Liver (tissue), 3 donors: ENCODE measurements at regions not wholly inside any gene's neighbourhood (a gene's known extent, or its start where the extent isn't known, plus 50 kb on each side); places are given as distances from the start of the nearest gene placed in this dataset.

Source experiments
- CTCF ChIP-seq: fragments of 150-350 bp; IDR thresholded peaks from 2 replicates; pipeline ENCODE4 v1.5.1; 2017; ENCODE audit warnings: improper control_type of control experiment, low read depth, low read length; ENCODE audit not compliant: missing input control
- FOXA1 ChIP-seq: IDR thresholded peaks from 2 replicates; pipeline ENCODE4 v1.6.1; 2016; ENCODE audit warnings: antibody characterized with exemption
- JUND ChIP-seq, 2 donors: IDR thresholded peaks; 2 replicates each; pipeline ENCODE4 v1.6.1; 2016; ENCODE audit warnings: antibody characterized with exemption in 2 of 2
- MAX ChIP-seq: IDR thresholded peaks from 2 replicates; pipeline ENCODE4 v1.6.1; 2016; ENCODE audit warnings: antibody characterized with exemption
- RXRA ChIP-seq, 2 donors: IDR thresholded peaks; 2 replicates each; pipeline ENCODE4 v1.6.1; 2017 to 2018; ENCODE audit warnings: antibody characterized with exemption in 2 of 2, mild to moderate bottlenecking in 1 of 2
- SP1 ChIP-seq: IDR thresholded peaks from 2 replicates; pipeline ENCODE4 v1.6.1; 2018; ENCODE audit warnings: antibody characterized with exemption, mild to moderate bottlenecking
- YY1 ChIP-seq: IDR thresholded peaks from 2 replicates; pipeline ENCODE4 v1.6.1; 2016; ENCODE audit warnings: antibody characterized with exemption, mild to moderate bottlenecking
- ZBTB33 ChIP-seq: IDR thresholded peaks from 2 replicates; pipeline ENCODE4 v1.6.1; 2016; ENCODE audit warnings: antibody characterized with exemption
- TF ChIP-seq, protein P1 (sequence below): IDR thresholded peaks from 2 replicates; pipeline ENCODE4 v1.6.1; 2016; ENCODE audit warnings: antibody characterized with exemption, mild to moderate bottlenecking
- donor health status: healthy.
- donor health status: healthy.

- TF ChIP-seq CTCF (no peak), MAX (no peak), YY1 (no peak), ZBTB33 (no peak), JUND (IDR thresholded peaks at IDR 0.05) (no peak), SP1 (no peak), RXRA (IDR thresholded peaks at IDR 0.05) (no peak), FOXA1 (no peak)
- TF ChIP-seq, protein P1, sequence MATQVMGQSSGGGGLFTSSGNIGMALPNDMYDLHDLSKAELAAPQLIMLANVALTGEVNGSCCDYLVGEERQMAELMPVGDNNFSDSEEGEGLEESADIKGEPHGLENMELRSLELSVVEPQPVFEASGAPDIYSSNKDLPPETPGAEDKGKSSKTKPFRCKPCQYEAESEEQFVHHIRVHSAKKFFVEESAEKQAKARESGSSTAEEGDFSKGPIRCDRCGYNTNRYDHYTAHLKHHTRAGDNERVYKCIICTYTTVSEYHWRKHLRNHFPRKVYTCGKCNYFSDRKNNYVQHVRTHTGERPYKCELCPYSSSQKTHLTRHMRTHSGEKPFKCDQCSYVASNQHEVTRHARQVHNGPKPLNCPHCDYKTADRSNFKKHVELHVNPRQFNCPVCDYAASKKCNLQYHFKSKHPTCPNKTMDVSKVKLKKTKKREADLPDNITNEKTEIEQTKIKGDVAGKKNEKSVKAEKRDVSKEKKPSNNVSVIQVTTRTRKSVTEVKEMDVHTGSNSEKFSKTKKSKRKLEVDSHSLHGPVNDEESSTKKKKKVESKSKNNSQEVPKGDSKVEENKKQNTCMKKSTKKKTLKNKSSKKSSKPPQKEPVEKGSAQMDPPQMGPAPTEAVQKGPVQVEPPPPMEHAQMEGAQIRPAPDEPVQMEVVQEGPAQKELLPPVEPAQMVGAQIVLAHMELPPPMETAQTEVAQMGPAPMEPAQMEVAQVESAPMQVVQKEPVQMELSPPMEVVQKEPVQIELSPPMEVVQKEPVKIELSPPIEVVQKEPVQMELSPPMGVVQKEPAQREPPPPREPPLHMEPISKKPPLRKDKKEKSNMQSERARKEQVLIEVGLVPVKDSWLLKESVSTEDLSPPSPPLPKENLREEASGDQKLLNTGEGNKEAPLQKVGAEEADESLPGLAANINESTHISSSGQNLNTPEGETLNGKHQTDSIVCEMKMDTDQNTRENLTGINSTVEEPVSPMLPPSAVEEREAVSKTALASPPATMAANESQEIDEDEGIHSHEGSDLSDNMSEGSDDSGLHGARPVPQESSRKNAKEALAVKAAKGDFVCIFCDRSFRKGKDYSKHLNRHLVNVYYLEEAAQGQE: no peak
These were observed 96.7 kb upstream of the DIAPH3 start for GRCh38 chr13:60260440-60260839.
